ENCODE measurements at regions not wholly inside any gene's neighbourhood (a gene's known extent, or its start where the extent isn't known, plus 50 kb on each side); places are given as distances from the start of the nearest gene placed in this dataset.

DNA sequence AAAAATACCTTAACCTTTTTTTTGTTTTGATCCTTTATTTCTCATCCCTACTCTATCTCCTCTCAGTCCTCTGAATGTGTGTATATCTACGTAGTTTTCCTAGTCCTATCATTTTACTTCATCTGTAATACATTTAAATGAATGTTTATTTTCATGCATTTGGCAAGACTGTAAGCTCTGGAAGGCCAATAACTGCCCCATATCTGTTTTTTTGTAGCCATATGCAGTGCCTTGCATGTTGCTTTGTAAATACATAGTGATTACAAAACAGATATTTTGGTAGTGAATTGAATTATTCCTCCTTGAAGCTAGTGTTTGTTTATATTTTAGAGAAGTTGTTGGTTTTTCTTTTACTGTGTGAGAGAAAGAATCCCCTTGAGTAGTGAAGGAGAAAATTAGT is 450.2 kb downstream of the PCDH18 start:
- POLR2A ChIA-PET (ENCODE audit: low non-redundant PET) = no interaction called here
- CTCF ChIA-PET = no interaction called here
- Histone ChIP-seq H3K4me1 (ENCODE audit: insufficient read depth, low read length, poor library complexity, severe bottlenecking) (no peaks in the 10 kb centered on the region), H3K36me3 (ENCODE audit: insufficient read depth, low read length, poor library complexity, severe bottlenecking) (no peaks in the 10 kb centered on the region), H3K4me3 (ENCODE audit: low read depth, low read length, poor library complexity, severe bottlenecking) (no peak overlapping the region), H3K27ac (ENCODE audit: low read depth, low read length, poor library complexity, severe bottlenecking) (no peak overlapping the region), H3K27me3 (replicated peaks; ENCODE audit: insufficient read depth, low read depth, low read length, poor library complexity) (no peaks in the 10 kb centered on the region), H3K9me3 (ENCODE audit: low read depth, low read length, poor library complexity, severe bottlenecking) (no peaks in the 10 kb centered on the region)
- intact Hi-C loops (cut with micrococcal nuclease; ENCODE audit: unreplicated experiment) = no loop called here
- no TSS peak for BruUV-seq (replicated peaks)
- DNase-seq (ENCODE audit: low spot score) = no peak
- TF ChIP-seq, protein P1, sequence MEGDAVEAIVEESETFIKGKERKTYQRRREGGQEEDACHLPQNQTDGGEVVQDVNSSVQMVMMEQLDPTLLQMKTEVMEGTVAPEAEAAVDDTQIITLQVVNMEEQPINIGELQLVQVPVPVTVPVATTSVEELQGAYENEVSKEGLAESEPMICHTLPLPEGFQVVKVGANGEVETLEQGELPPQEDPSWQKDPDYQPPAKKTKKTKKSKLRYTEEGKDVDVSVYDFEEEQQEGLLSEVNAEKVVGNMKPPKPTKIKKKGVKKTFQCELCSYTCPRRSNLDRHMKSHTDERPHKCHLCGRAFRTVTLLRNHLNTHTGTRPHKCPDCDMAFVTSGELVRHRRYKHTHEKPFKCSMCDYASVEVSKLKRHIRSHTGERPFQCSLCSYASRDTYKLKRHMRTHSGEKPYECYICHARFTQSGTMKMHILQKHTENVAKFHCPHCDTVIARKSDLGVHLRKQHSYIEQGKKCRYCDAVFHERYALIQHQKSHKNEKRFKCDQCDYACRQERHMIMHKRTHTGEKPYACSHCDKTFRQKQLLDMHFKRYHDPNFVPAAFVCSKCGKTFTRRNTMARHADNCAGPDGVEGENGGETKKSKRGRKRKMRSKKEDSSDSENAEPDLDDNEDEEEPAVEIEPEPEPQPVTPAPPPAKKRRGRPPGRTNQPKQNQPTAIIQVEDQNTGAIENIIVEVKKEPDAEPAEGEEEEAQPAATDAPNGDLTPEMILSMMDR (conservative IDR thresholded peaks at IDR 0.05; ENCODE audit: low read depth, low read length) = no peak
- TF ChIP-seq EZH2 (IDR thresholded peaks at IDR 0.05; ENCODE audit: borderline replicate concordance, low read depth, low read length, poor library complexity, severe bottlenecking) = no peak

DNA sequence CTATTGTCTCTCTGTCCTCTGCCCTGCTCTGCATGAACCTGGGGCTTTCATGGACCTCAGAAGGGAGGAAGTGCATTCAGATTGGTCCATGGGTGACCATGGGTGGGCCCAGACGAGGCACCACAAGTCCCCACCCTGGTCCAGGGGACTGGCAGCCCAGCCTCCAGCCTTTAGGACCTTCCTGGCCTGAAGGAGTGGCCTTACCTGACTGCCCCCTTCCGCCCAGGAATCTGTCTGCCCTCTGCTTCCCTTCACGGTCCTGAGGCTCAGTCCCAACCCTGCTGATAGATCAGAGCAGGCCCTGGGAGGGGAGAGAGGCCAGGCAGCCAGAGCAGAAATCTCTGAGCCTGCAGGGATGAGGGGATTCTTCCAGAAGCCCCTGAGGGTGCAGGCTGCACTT is 455.4 kb downstream of the PCDH18 start:
- H3K27me3 ChIP-seq (replicated peaks; ENCODE audit: insufficient read depth, low read depth, low read length, poor library complexity) = no peaks in the 10 kb centered on the region
- DNase-seq (ENCODE audit: low spot score) = no peak
- intact Hi-C loops (cut with micrococcal nuclease; ENCODE audit: unreplicated experiment) = no loop called here
- ChIA-PET CTCF (no interaction called here), POLR2A (ENCODE audit: low non-redundant PET) (no interaction called here)
- no peaks in the 10 kb centered on the region for H3K4me1 ChIP-seq (ENCODE audit: insufficient read depth, low read length, poor library complexity, severe bottlenecking)
- TF ChIP-seq, protein P1 (conservative IDR thresholded peaks at IDR 0.05; ENCODE audit: low read depth, low read length) = no peak
- TF ChIP-seq EZH2 (IDR thresholded peaks at IDR 0.05; ENCODE audit: borderline replicate concordance, low read depth, low read length, poor library complexity, severe bottlenecking) = no peak
- BruUV-seq (replicated peaks) = no TSS peak
- no peak overlapping the region for H3K4me3 ChIP-seq (ENCODE audit: low read depth, low read length, poor library complexity, severe bottlenecking)
- H3K27ac ChIP-seq (ENCODE audit: low read depth, low read length, poor library complexity, severe bottlenecking) = no peak overlapping the region
- H3K9me3 ChIP-seq (ENCODE audit: low read depth, low read length, poor library complexity, severe bottlenecking) = no peaks in the 10 kb centered on the region
- no peaks in the 10 kb centered on the region for H3K36me3 ChIP-seq (ENCODE audit: insufficient read depth, low read length, poor library complexity, severe bottlenecking)

DNA sequence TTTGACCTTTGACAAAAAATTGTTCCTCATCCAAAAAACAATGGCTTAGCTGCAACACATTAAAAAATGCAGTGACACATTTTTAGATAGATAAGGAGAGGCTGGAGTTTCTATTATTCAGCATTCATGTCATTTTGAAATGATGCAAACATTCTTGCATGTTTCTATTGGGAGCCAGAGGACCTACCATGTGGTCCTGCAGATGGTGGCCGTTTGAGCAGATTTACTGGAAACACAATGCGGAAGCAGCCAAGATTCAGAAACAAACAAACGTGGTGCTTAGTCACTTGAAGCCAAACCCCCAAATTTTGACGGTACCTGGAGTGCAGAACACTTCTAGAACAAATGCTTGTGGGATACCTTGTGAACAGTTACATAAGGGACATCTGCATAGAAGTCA is 456.7 kb downstream of the PCDH18 start:
- no peaks in the 10 kb centered on the region for H3K27me3 ChIP-seq (replicated peaks; ENCODE audit: insufficient read depth, low read depth, low read length, poor library complexity)
- no peak for DNase-seq (ENCODE audit: low spot score)
- no peak overlapping the region for H3K27ac ChIP-seq (ENCODE audit: low read depth, low read length, poor library complexity, severe bottlenecking)
- H3K36me3 ChIP-seq (ENCODE audit: insufficient read depth, low read length, poor library complexity, severe bottlenecking) = no peaks in the 10 kb centered on the region
- no peaks in the 10 kb centered on the region for H3K4me1 ChIP-seq (ENCODE audit: insufficient read depth, low read length, poor library complexity, severe bottlenecking)
- TF ChIP-seq, protein P1 (conservative IDR thresholded peaks at IDR 0.05; ENCODE audit: low read depth, low read length) = no peak
- TF ChIP-seq EZH2 (IDR thresholded peaks at IDR 0.05; ENCODE audit: borderline replicate concordance, low read depth, low read length, poor library complexity, severe bottlenecking) = no peak
- H3K4me3 ChIP-seq (ENCODE audit: low read depth, low read length, poor library complexity, severe bottlenecking) = no peak overlapping the region
- ChIA-PET POLR2A (ENCODE audit: low non-redundant PET) (no interaction called here), CTCF (no interaction called here)
- no peaks in the 10 kb centered on the region for H3K9me3 ChIP-seq (ENCODE audit: low read depth, low read length, poor library complexity, severe bottlenecking)
- intact Hi-C loops (cut with micrococcal nuclease; ENCODE audit: unreplicated experiment) = no loop called here
- no TSS peak for BruUV-seq (replicated peaks)

Measured in A673 (cell line).